A673 (cell line): ENCODE measurements at regions not wholly inside any gene's neighbourhood (a gene's known extent, or its start where the extent isn't known, plus 50 kb on each side); places are given as distances from the start of the nearest gene placed in this dataset.

Experiments used
- BruUV-seq: library from RNA; stranded (reverse); fragments of 400-500 nt; replicated peaks from 2 replicates; lab custom pipeline; 2021; lab: Mats Ljungman, UMichigan
- CTCF ChIA-PET: fragments of 300-600 bp; sonication (Branson Sonifier 250); formaldehyde crosslinking; loops from one replicate; lab custom pipeline; 2022; ENCODE audit warnings: antibody characterized with exemption; lab: Charles Lee
- POLR2A ChIA-PET: fragments of 300-600 bp; sonication (Branson Sonifier 250); formaldehyde crosslinking; loops from one replicate; lab custom pipeline; 2022; ENCODE audit warnings: antibody characterized with exemption; ENCODE audit not compliant: low non-redundant PET; lab: Charles Lee
- DNase-seq: peaks from one replicate; pipeline ENCODE4 v3.0.0-alpha.2; 2015; ENCODE audit warnings: low spot score
- H3K27ac ChIP-seq: fragments of 200-600 bp; sonication (generic); 2 replicates; pipeline ENCODE4 v1.5.1; 2016; ENCODE audit warnings: mixed run types, low read depth, mild to moderate bottlenecking, mixed read lengths, antibody characterized with exemption, low read length; ENCODE audit not compliant: poor library complexity, severe bottlenecking
- H3K27me3 ChIP-seq: fragments of 200-600 bp; sonication (generic); replicated peaks from 2 replicates; pipeline ENCODE4 v1.6.1; 2017; ENCODE audit warnings: mixed run types, low read depth, mild to moderate bottlenecking, mixed read lengths, antibody characterized with exemption, low read length; ENCODE audit not compliant: insufficient read depth, poor library complexity
- H3K36me3 ChIP-seq: fragments of 200-600 bp; sonication (generic); 2 replicates; pipeline ENCODE4 v1.6.1; 2016; ENCODE audit warnings: mixed run types, mild to moderate bottlenecking, mixed read lengths, antibody characterized with exemption, low read length; ENCODE audit not compliant: insufficient read depth, poor library complexity, severe bottlenecking
- H3K4me1 ChIP-seq: fragments of 200-600 bp; sonication (generic); 2 replicates; pipeline ENCODE4 v1.6.1; 2017; ENCODE audit warnings: mixed run types, mild to moderate bottlenecking, mixed read lengths, antibody characterized with exemption, low read length; ENCODE audit not compliant: insufficient read depth, poor library complexity, severe bottlenecking
- H3K4me3 ChIP-seq: fragments of 200-600 bp; sonication (generic); 2 replicates; pipeline ENCODE4 v1.5.1; 2016; ENCODE audit warnings: low read depth, mixed run types, mild to moderate bottlenecking, mixed read lengths, low read length; ENCODE audit not compliant: poor library complexity, severe bottlenecking
- H3K9me3 ChIP-seq: fragments of 200-600 bp; sonication (generic); 2 replicates; pipeline ENCODE4 v1.6.1; 2016; ENCODE audit warnings: mixed run types, low read depth, mild to moderate bottlenecking, mixed read lengths, antibody characterized with exemption, low read length; ENCODE audit not compliant: poor library complexity, severe bottlenecking
- EZH2 ChIP-seq: fragments of 200-600 bp; sonication (generic); IDR thresholded peaks from 2 replicates; pipeline ENCODE4 v1.6.1; 2017; ENCODE audit warnings: borderline replicate concordance, low read depth, mild to moderate bottlenecking, mixed read lengths, antibody characterized with exemption, low read length; ENCODE audit not compliant: poor library complexity, severe bottlenecking
- intact Hi-C: fragments of 100-400 bp; cut with micrococcal nuclease; formaldehyde crosslinking; loops from one replicate; pipeline ENCODE4 v1.10.0; 2022; ENCODE audit not compliant: unreplicated experiment
- TF ChIP-seq, protein P1 (sequence below): fragments of 300-800, 200-600 bp; sonication (generic); conservative IDR thresholded peaks from 2 replicates; pipeline ENCODE4 v1.5.1; 2017; ENCODE audit warnings: low read depth, mild to moderate bottlenecking, antibody characterized with exemption, low read length, moderate library complexity, mixed read lengths

DNA sequence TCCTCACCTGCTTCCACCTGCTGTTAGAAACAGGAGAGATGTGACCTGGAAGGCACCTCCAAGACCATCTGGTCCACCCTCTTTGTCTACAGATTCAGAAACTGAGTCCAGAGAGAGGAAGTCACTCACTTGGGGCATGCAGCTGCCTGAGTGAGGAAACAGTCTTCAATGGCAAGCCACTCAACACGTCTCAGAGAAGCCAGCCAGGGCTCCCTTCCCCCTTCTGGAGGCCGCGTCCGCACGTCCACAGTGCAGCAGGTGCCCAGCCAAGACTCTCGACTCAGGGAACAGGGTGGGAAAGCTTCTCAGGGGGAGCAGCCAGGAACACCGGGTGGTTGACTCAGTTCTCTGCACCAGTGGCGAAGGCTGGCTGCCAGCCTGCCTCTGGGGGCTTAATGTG, 201.7 kb downstream of the BCL11A start:
- TF ChIP-seq EZH2, result no peak
- TF ChIP-seq, protein P1, sequence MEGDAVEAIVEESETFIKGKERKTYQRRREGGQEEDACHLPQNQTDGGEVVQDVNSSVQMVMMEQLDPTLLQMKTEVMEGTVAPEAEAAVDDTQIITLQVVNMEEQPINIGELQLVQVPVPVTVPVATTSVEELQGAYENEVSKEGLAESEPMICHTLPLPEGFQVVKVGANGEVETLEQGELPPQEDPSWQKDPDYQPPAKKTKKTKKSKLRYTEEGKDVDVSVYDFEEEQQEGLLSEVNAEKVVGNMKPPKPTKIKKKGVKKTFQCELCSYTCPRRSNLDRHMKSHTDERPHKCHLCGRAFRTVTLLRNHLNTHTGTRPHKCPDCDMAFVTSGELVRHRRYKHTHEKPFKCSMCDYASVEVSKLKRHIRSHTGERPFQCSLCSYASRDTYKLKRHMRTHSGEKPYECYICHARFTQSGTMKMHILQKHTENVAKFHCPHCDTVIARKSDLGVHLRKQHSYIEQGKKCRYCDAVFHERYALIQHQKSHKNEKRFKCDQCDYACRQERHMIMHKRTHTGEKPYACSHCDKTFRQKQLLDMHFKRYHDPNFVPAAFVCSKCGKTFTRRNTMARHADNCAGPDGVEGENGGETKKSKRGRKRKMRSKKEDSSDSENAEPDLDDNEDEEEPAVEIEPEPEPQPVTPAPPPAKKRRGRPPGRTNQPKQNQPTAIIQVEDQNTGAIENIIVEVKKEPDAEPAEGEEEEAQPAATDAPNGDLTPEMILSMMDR, result no peak
- intact Hi-C loops, result no loop called here
- no TSS peak for BruUV-seq
- Histone ChIP-seq H3K27me3 (peaks cover 50% of the 10 kb centered on the region), H3K9me3 (no peaks in the 10 kb centered on the region), H3K4me3 (no peak overlapping the region), H3K4me1 (no peaks in the 10 kb centered on the region), H3K27ac (no peak overlapping the region), H3K36me3 (no peaks in the 10 kb centered on the region)
- POLR2A ChIA-PET, result no interaction called here
- CTCF ChIA-PET, result no interaction called here
- no peak for DNase-seq

DNA sequence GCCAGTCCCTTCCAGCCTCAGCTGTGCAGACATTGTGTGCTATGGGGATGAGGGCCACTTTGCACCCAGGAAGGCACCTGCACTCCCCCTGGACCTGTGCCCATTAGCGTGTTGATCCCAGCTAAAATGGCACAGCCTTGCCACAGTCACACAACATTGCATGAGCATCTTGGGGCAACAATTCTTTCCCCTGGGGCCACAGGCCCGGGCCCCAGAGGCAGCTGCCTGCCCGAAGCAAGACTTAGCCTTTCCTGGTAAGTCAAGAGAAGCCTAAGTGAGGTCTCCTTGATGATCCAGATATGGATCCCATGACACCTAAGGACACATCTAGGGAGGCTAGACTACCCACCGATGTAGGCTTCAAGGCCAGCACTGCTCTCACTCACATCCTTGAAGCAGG, 202.1 kb downstream of the BCL11A start:
- CTCF ChIA-PET, result no interaction called here

DNA sequence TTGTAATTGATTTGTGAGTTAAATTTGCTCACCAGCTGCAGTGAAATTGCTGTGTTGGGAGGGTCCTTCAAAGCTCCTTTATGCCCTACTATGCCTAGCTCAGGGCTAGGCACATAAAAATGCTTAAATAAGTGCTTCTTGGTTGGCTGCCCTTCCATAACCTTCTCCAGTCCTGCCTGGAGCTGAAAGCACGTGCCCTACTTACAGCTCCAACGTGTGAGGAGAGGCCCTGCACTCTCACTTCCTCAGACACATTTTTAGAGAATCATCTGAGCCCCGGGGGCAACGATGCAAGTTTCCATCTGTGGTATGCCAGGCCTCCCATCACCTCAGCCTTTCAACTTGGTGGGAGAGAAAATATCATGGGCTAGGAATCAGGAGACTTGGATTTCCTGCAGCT, 202.7 kb downstream of the BCL11A start:
- ChIA-PET CTCF (no interaction called here), POLR2A (no interaction called here)
- no TSS peak for BruUV-seq

More for the DNA sequence above, 202.1 kb downstream of the BCL11A start:
- Histone ChIP-seq H3K4me1 (no peaks in the 10 kb centered on the region), H3K4me3 (no peak overlapping the region), H3K36me3 (no peaks in the 10 kb centered on the region), H3K27ac (no peak overlapping the region), H3K27me3 (peaks cover 48% of the 10 kb centered on the region), H3K9me3 (no peaks in the 10 kb centered on the region)
- no TSS peak for BruUV-seq
- TF ChIP-seq, protein P1, result no peak
- TF ChIP-seq EZH2, result no peak
- POLR2A ChIA-PET, result no interaction called here
- intact Hi-C loops, result no loop called here
- no peak for DNase-seq

More for the DNA sequence above, 202.7 kb downstream of the BCL11A start:
- Histone ChIP-seq H3K4me3 (no peak overlapping the region), H3K4me1 (no peaks in the 10 kb centered on the region), H3K27me3 (peaks cover 43% of the 10 kb centered on the region), H3K27ac (no peak overlapping the region), H3K9me3 (no peaks in the 10 kb centered on the region), H3K36me3 (no peaks in the 10 kb centered on the region)
- no peak for TF ChIP-seq EZH2
- TF ChIP-seq, protein P1, result no peak
- DNase-seq, result no peak
- intact Hi-C loops, result no loop called here
